Neuronal stem cell (in vitro differentiated cells): ENCODE measurements at regions not wholly inside any gene's neighbourhood (a gene's known extent, or its start where the extent isn't known, plus 50 kb on each side); places are given as distances from the start of the nearest gene placed in this dataset.

Experiments
- DNase-seq: peaks from one replicate; pipeline ENCODE4 v3.0.0-alpha.2; 2013; ENCODE audit warnings: low spot score
- H2AFZ ChIP-seq: one replicate; pipeline ENCODE4 v1.6.1; 2013; ENCODE audit warnings: mild to moderate bottlenecking, low read length, inconsistent platforms
- H2AK5ac ChIP-seq: 2 replicates; pipeline ENCODE4 v1.6.1; 2013; ENCODE audit warnings: low read depth, mild to moderate bottlenecking, inconsistent platforms, low read length, moderate library complexity, mixed read lengths
- H2BK120ac ChIP-seq: 2 replicates; pipeline ENCODE4 v1.6.1; 2013; ENCODE audit warnings: low read depth, mild to moderate bottlenecking, inconsistent platforms, low read length, moderate library complexity, mixed read lengths
- H2BK12ac ChIP-seq: one replicate; pipeline ENCODE4 v1.6.1; 2013; ENCODE audit warnings: low read length, inconsistent platforms
- H2BK15ac ChIP-seq: 2 replicates; pipeline ENCODE4 v1.6.1; 2013; ENCODE audit warnings: mild to moderate bottlenecking, low read length, inconsistent platforms, mixed read lengths
- H2BK5ac ChIP-seq: one replicate; pipeline ENCODE4 v1.6.1; 2013; ENCODE audit warnings: inconsistent platforms, mild to moderate bottlenecking, low read length, moderate library complexity
- H3K14ac ChIP-seq: one replicate; pipeline ENCODE4 v1.6.1; 2013; ENCODE audit warnings: low read length, inconsistent platforms
- H3K18ac ChIP-seq: 2 replicates; pipeline ENCODE4 v1.6.1; 2013; ENCODE audit warnings: low read length, inconsistent platforms
- H3K23ac ChIP-seq: 2 replicates; pipeline ENCODE4 v1.6.1; 2013; ENCODE audit warnings: low read depth, mild to moderate bottlenecking, mixed read lengths, low read length, inconsistent platforms; ENCODE audit not compliant: poor library complexity
- H3K27ac ChIP-seq: replicated peaks from 3 replicates; pipeline ENCODE4 v1.5.1; 2013; ENCODE audit warnings: low read length, inconsistent platforms
- H3K27me3 ChIP-seq, 3 experiments: 2 replicates each; pipeline ENCODE4 v1.6.1; 2013; ENCODE audit warnings: low read length in 3 of 3, mild to moderate bottlenecking in 2 of 3, inconsistent platforms in 1 of 3, low read depth in 1 of 3, mixed read lengths in 1 of 3, moderate library complexity in 1 of 3; ENCODE audit not compliant: control insufficient read depth in 3 of 3, insufficient read depth in 3 of 3
- H3K36me3 ChIP-seq, 2 donors: replicated peaks in 1 of 2; 2 replicates each; pipeline ENCODE4 v1.6.1; 2013; ENCODE audit warnings: low read length in 2 of 2; ENCODE audit not compliant: control insufficient read depth in 2 of 2, insufficient read depth in 2 of 2
- H3K4ac ChIP-seq: 2 replicates; pipeline ENCODE4 v1.6.1; 2013; ENCODE audit warnings: inconsistent platforms, mild to moderate bottlenecking, low read length, moderate library complexity
- H3K4me1 ChIP-seq, 2 donors: 1 replicate in 1 of 2; 2 replicates in 1 of 2; pipeline ENCODE4 v1.6.1; 2013; ENCODE audit warnings: low read length in 2 of 2, low read depth in 1 of 2; ENCODE audit not compliant: control insufficient read depth in 2 of 2, insufficient read depth in 1 of 2
- H3K4me2 ChIP-seq: one replicate; pipeline ENCODE4 v1.6.1; 2013; ENCODE audit warnings: mild to moderate bottlenecking, low read length, inconsistent platforms; ENCODE audit not compliant: insufficient read depth, poor library complexity, severe bottlenecking
- H3K4me3 ChIP-seq, 2 donors: 2 replicates each; pipeline ENCODE4 v1.5.1; 2013; ENCODE audit warnings: low read length in 2 of 2, mild to moderate bottlenecking in 2 of 2, inconsistent platforms in 1 of 2, moderate library complexity in 1 of 2
- H3K79me1 ChIP-seq: one replicate; pipeline ENCODE4 v1.6.1; 2013; ENCODE audit warnings: low read depth, mild to moderate bottlenecking, inconsistent platforms, low read length, moderate library complexity
- H3K9ac ChIP-seq: one replicate; pipeline ENCODE4 v1.6.1; 2013; ENCODE audit warnings: mild to moderate bottlenecking, low read depth, low read length, inconsistent platforms; ENCODE audit not compliant: poor library complexity
- H3K9me3 ChIP-seq, 2 donors: replicated peaks in 1 of 2; 2 replicates each; pipeline versions ENCODE3 to v1.6.1; 2013; ENCODE audit warnings: low read length in 2 of 2, mild to moderate bottlenecking in 2 of 2, inconsistent platforms in 1 of 2, low read depth in 1 of 2, mixed read lengths in 1 of 2, moderate library complexity in 1 of 2; ENCODE audit not compliant: control insufficient read depth in 2 of 2, insufficient read depth in 1 of 2
- H4K8ac ChIP-seq: one replicate; pipeline ENCODE4 v1.6.1; 2013; ENCODE audit warnings: low read depth, mild to moderate bottlenecking, inconsistent platforms, low read length, moderate library complexity
- H4K91ac ChIP-seq: one replicate; pipeline ENCODE4 v1.6.1; 2013; ENCODE audit warnings: low read length, low read depth, mild to moderate bottlenecking, inconsistent platforms; ENCODE audit not compliant: poor library complexity
- WGBS, 2 donors: extraction: QIAGEN DNeasy Blood & Tissue Kit; methylation state at CpG; one replicate each; pipeline ENCODE4 v1.1.7; 2013; ENCODE audit warnings: missing lambda C conversion rate in 2 of 2, mixed read lengths in 1 of 2; ENCODE audit not compliant: insufficient read length in 2 of 2, insufficient replicate concordance in 1 of 2; ENCODE audit errors: extremely low coverage in 2 of 2; 5-methylcytosine and 5-hydroxymethylcytosine counted together

DNA sequence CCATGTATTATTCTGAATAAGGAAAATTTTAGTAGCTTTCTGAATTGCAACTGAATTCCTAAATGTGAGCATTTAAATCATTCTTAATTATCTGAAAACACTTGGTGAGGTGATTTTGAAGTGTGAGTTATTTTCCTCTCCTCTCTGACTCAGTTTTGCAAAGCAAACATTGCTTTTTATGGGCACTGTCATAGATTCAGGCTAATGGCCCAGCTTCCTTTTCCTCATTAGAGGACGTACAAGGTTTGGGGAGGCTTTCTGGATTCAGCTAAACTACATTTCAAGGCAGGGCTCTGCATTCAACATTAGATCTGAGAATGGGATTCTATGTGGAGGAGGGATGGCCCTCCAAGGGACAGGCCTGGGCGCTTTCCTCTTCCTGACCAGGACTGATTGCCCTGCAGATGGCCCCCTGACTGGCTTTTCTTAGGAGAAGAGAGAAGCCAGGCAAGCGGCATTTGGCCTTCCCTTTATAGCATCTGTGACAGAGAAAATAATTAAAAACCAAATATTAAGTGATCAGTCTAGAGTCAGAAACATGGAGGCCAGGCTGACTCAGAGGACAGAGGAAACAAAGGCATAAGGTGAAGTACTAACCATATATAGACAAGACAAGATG lies 53.0 kb upstream of the STXBP5L start:
- H3K9ac ChIP-seq: no peak overlapping the region
- no peak overlapping the region for H3K23ac ChIP-seq
- H3K4ac ChIP-seq: no peak overlapping the region
- no CpG with 5 or more reads among the region's 3 CpGs for WGBS, 2 donors
- H3K36me3 ChIP-seq: no peaks in the 10 kb centered on the region
- no peak overlapping the region for H2BK5ac ChIP-seq
- H2BK15ac ChIP-seq: no peak overlapping the region
- H3K4me2 ChIP-seq: no peak overlapping the region
- no peak overlapping the region for H2BK12ac ChIP-seq
- no peaks in the 10 kb centered on the region for H3K79me1 ChIP-seq
- no peaks in the 10 kb centered on the region for H3K27me3 ChIP-seq
- peak overlapping the region; percentile 46 for H2AFZ ChIP-seq
- H4K91ac ChIP-seq: no peak overlapping the region
- H2BK120ac ChIP-seq: no peak overlapping the region
- no peak overlapping the region for H3K18ac ChIP-seq
- no peak for DNase-seq
- no peak overlapping the region for H3K4me3 ChIP-seq
- no peaks in the 10 kb centered on the region for H3K9me3 ChIP-seq
- no peak overlapping the region for H3K27ac ChIP-seq
- no peak overlapping the region for H2AK5ac ChIP-seq
- H3K14ac ChIP-seq: no peak overlapping the region
- no peak overlapping the region for H4K8ac ChIP-seq
- peaks cover 0 to 4% of the 10 kb centered on the region in 2 donors for H3K4me1 ChIP-seq

GRCh38 chr3:120855665-120856437 lies 52.2 kb upstream of the STXBP5L start:
- Histone ChIP-seq H2BK12ac (no peak overlapping the region), H3K79me1 (no peaks in the 10 kb centered on the region), H3K27ac (no peak overlapping the region), H3K4me1 (peaks cover 0 to 1% of the 10 kb centered on the region in 2 donors), H4K91ac (no peak overlapping the region), H2BK120ac (no peak overlapping the region), H3K36me3 (no peaks in the 10 kb centered on the region), H3K9me3 (no peaks in the 10 kb centered on the region), H3K23ac (no peak overlapping the region), H3K4me3 (no peak overlapping the region), H3K18ac (peak overlapping the region; percentile 44), H2BK15ac (no peak overlapping the region), H2BK5ac (no peak overlapping the region), H2AK5ac (no peak overlapping the region), H2AFZ (peak overlapping the region; percentile 20), H3K4me2 (no peak overlapping the region), H3K27me3 (no peaks in the 10 kb centered on the region), H3K14ac (no peak overlapping the region), H4K8ac (no peak overlapping the region), H3K9ac (no peak overlapping the region), H3K4ac (no peak overlapping the region)
- no peak for DNase-seq
- WGBS, 2 donors: no CpG with 5 or more reads among the region's 7 CpGs
